IMR-90 (cell line): ENCODE measurements at regions not wholly inside any gene's neighbourhood (a gene's known extent, or its start where the extent isn't known, plus 50 kb on each side); places are given as distances from the start of the nearest gene placed in this dataset.

Source experiments
- ATAC-seq: fragments of 200-7000 bp; cut with Tn5 transposase; 2 replicates; pipeline ENCODE4 v1.9.1; 2020; ENCODE audit warnings: low read depth, mild to moderate bottlenecking, moderate library complexity
- BruUV-seq: library from RNA; stranded (reverse); fragments of 400-500 nt; replicated peaks from 2 replicates; lab custom pipeline; 2021; lab: Mats Ljungman, UMichigan
- CTCF ChIA-PET: fragments of 300-600 bp; formaldehyde crosslinking; extraction: SDS; loops from one replicate; lab custom pipeline; 2021; ENCODE audit warnings: antibody characterized with exemption; lab: Yijun Ruan, JAX
- POLR2A ChIA-PET: fragments of 300-600 bp; sonication (Branson Sonifier 250); formaldehyde crosslinking; loops from one replicate; lab custom pipeline; 2022; ENCODE audit warnings: antibody characterized with exemption; ENCODE audit not compliant: unreplicated experiment; lab: Charles Lee
- DNase-seq: peaks from one replicate; pipeline ENCODE4 v3.0.0; 2013
- H2AFZ ChIP-seq: replicated peaks from 2 replicates; pipeline ENCODE3; 2013; ENCODE audit warnings: low read length, mild to moderate bottlenecking; ENCODE audit not compliant: poor library complexity
- H2AK5ac ChIP-seq: 2 replicates; pipeline ENCODE4 v1.6.1; 2013; ENCODE audit warnings: low read depth, low read length, inconsistent platforms
- H2AK9ac ChIP-seq: replicated peaks from 2 replicates; pipeline ENCODE3; 2013; ENCODE audit warnings: mild to moderate bottlenecking, low read depth, low read length, moderate library complexity; ENCODE audit not compliant: poor library complexity
- H2BK120ac ChIP-seq: 2 replicates; pipeline ENCODE4 v1.6.1; 2013; ENCODE audit warnings: low read depth, low read length, inconsistent platforms
- H2BK15ac ChIP-seq: 3 replicates; pipeline ENCODE4 v1.6.1; 2013; ENCODE audit warnings: low read depth, low read length, inconsistent platforms
- H2BK20ac ChIP-seq: 2 replicates; pipeline ENCODE4 v1.6.1; 2013; ENCODE audit warnings: low read depth, mild to moderate bottlenecking, inconsistent platforms, low read length, moderate library complexity
- H2BK5ac ChIP-seq: 2 replicates; pipeline ENCODE4 v1.6.1; 2013; ENCODE audit warnings: mild to moderate bottlenecking, low read depth, low read length, inconsistent platforms; ENCODE audit not compliant: poor library complexity, severe bottlenecking
- H3K14ac ChIP-seq: replicated peaks from 2 replicates; pipeline ENCODE4 v1.6.1; 2013; ENCODE audit warnings: low read depth, low read length, inconsistent platforms
- H3K18ac ChIP-seq: 2 replicates; pipeline ENCODE4 v1.6.1; 2013; ENCODE audit warnings: low read depth, low read length, control low read depth
- H3K23ac ChIP-seq: 2 replicates; pipeline ENCODE4 v1.6.1; 2013; ENCODE audit warnings: low read depth, low read length, inconsistent platforms
- H3K27ac ChIP-seq: 2 replicates; pipeline ENCODE4 v1.5.1; 2013; ENCODE audit warnings: mild to moderate bottlenecking, control low read depth, low read length; ENCODE audit not compliant: insufficient read depth
- H3K27me3 ChIP-seq: 2 replicates; pipeline ENCODE4 v1.6.1; 2013; ENCODE audit warnings: low read length; ENCODE audit not compliant: control insufficient read depth, insufficient read depth
- H3K36me3 ChIP-seq: 2 replicates; pipeline ENCODE4 v1.6.1; 2013; ENCODE audit warnings: low read length, mixed read lengths; ENCODE audit not compliant: control insufficient read depth, insufficient read depth
- H3K4ac ChIP-seq: 2 replicates; pipeline ENCODE4 v1.6.1; 2013; ENCODE audit warnings: low read depth, low read length, inconsistent platforms
- H3K4me1 ChIP-seq: 2 replicates; pipeline ENCODE4 v1.6.1; 2013; ENCODE audit warnings: low read length, mixed read lengths; ENCODE audit not compliant: control insufficient read depth, insufficient read depth
- H3K4me2 ChIP-seq: 2 replicates; pipeline ENCODE4 v1.6.1; 2013; ENCODE audit warnings: low read depth, mild to moderate bottlenecking, control low read depth, low read length, moderate library complexity
- H3K4me3 ChIP-seq: 2 replicates; pipeline ENCODE4 v1.5.1; 2013; ENCODE audit warnings: low read depth, mild to moderate bottlenecking, control low read depth, low read length, moderate library complexity; ENCODE audit not compliant: insufficient read depth
- H3K56ac ChIP-seq: 2 replicates; pipeline ENCODE4 v1.6.1; 2013; ENCODE audit warnings: low read length, inconsistent platforms; ENCODE audit not compliant: insufficient read depth; ENCODE audit errors: extremely low read depth
- H3K79me1 ChIP-seq, 2 experiments: 2 replicates each; pipeline ENCODE4 v1.6.1; 2013; ENCODE audit warnings: low read length in 2 of 2, inconsistent platforms in 1 of 2, low read depth in 1 of 2
- H3K9ac ChIP-seq: 2 replicates; pipeline ENCODE4 v1.6.1; 2013; ENCODE audit warnings: low read depth, low read length, control low read depth
- H3K9me1 ChIP-seq: 2 replicates; pipeline ENCODE4 v1.6.1; 2013; ENCODE audit warnings: low read length, inconsistent platforms; ENCODE audit not compliant: insufficient read depth
- H3K9me3 ChIP-seq: 2 replicates; pipeline ENCODE4 v1.6.1; 2013; ENCODE audit warnings: low read length; ENCODE audit not compliant: control insufficient read depth, insufficient read depth
- H4K20me1 ChIP-seq: 2 replicates; pipeline ENCODE4 v1.6.1; 2013; ENCODE audit warnings: low read length, inconsistent platforms; ENCODE audit not compliant: insufficient read depth
- H4K5ac ChIP-seq: 2 replicates; pipeline ENCODE4 v1.6.1; 2013; ENCODE audit warnings: mild to moderate bottlenecking, low read depth, low read length, control low read depth
- H4K8ac ChIP-seq, 2 experiments: 2 replicates each; pipeline ENCODE4 v1.6.1; 2013; ENCODE audit warnings: low read depth in 2 of 2, low read length in 2 of 2, control low read depth in 1 of 2, inconsistent platforms in 1 of 2
- H4K91ac ChIP-seq: 2 replicates; pipeline ENCODE4 v1.6.1; 2013; ENCODE audit warnings: low read depth, low read length, inconsistent platforms; ENCODE audit not compliant: insufficient read depth
- BHLHE40 ChIP-seq: fragments of 150-350 bp; IDR thresholded peaks from 2 replicates; pipeline ENCODE4 v1.6.1; 2016; ENCODE audit warnings: mild to moderate bottlenecking, low read depth, low read length
- CEBPB ChIP-seq: IDR thresholded peaks from 2 replicates; pipeline ENCODE4 v1.6.1; 2012; ENCODE audit warnings: low read depth, low read length, improper control_type of control experiment
- CHD1 ChIP-seq: IDR thresholded peaks from 2 replicates; pipeline ENCODE4 v1.6.1; 2012; ENCODE audit warnings: low read depth, low read length, improper control_type of control experiment
- CTCF ChIP-seq: conservative IDR thresholded peaks from 2 replicates; pipeline ENCODE4 v1.5.1; 2012; ENCODE audit warnings: mild to moderate bottlenecking, low read depth, low read length, improper control_type of control experiment
- ELK1 ChIP-seq: fragments of 150-350 bp; IDR thresholded peaks from 2 replicates; pipeline ENCODE4 v1.6.1; 2016; ENCODE audit warnings: low read depth, mild to moderate bottlenecking, low read length, moderate library complexity, borderline replicate concordance
- FOS ChIP-seq: fragments of 150-350 bp; IDR thresholded peaks from 2 replicates; pipeline ENCODE4 v1.6.1; 2016; ENCODE audit warnings: low read depth, low read length
- MAFK ChIP-seq: IDR thresholded peaks from 2 replicates; pipeline ENCODE4 v1.6.1; 2012; ENCODE audit warnings: low read depth, low read length, improper control_type of control experiment
- MAZ ChIP-seq: IDR thresholded peaks from 2 replicates; pipeline ENCODE4 v1.6.1; 2012; ENCODE audit warnings: low read depth, mild to moderate bottlenecking, low read length, improper control_type of control experiment, moderate library complexity, borderline replicate concordance
- MXI1 ChIP-seq: IDR thresholded peaks from 2 replicates; pipeline ENCODE4 v1.6.1; 2012; ENCODE audit warnings: low read depth, mild to moderate bottlenecking, low read length, moderate library complexity, borderline replicate concordance
- NFE2L2 ChIP-seq: fragments of 150-350 bp; IDR thresholded peaks from 2 replicates; pipeline ENCODE4 v1.6.1; 2016; ENCODE audit warnings: low read depth, mild to moderate bottlenecking, low read length
- POLR2A ChIP-seq: IDR thresholded peaks from 2 replicates; pipeline ENCODE4 v1.6.1; 2012; ENCODE audit warnings: mild to moderate bottlenecking, low read depth, low read length
- RAD21 ChIP-seq: IDR thresholded peaks from 2 replicates; pipeline ENCODE4 v1.6.1; 2012; ENCODE audit warnings: low read length, improper control_type of control experiment
- RCOR1 ChIP-seq: IDR thresholded peaks from 2 replicates; pipeline ENCODE4 v1.6.1; 2012; ENCODE audit warnings: mild to moderate bottlenecking, low read length, improper control_type of control experiment; ENCODE audit not compliant: insufficient replicate concordance
- RFX5 ChIP-seq: IDR thresholded peaks from 2 replicates; pipeline ENCODE4 v1.8.0; 2012; ENCODE audit warnings: low read depth, mild to moderate bottlenecking, low read length, moderate library complexity
- SMC3 ChIP-seq: fragments of 150-350 bp; IDR thresholded peaks from 2 replicates; pipeline ENCODE4 v1.6.1; 2016; ENCODE audit warnings: low read depth, mild to moderate bottlenecking, antibody characterized with exemption, low read length, moderate library complexity
- USF2 ChIP-seq: fragments of 150-350 bp; IDR thresholded peaks from 2 replicates; pipeline ENCODE4 v1.6.1; 2017; ENCODE audit warnings: mild to moderate bottlenecking, antibody characterized with exemption, low read length, low read depth
- WGBS, 2 experiments: methylation state at CpG; one replicate each; pipeline versions ENCODE4 v1.1.5 to v1.1.7; 2013; ENCODE audit warnings: missing lambda C conversion rate in 2 of 2; ENCODE audit not compliant: insufficient read length in 1 of 2; ENCODE audit errors: extremely low coverage in 2 of 2; 5-methylcytosine and 5-hydroxymethylcytosine counted together
- dilution Hi-C: fragments of 300-500 bp; cut with HindIII; formaldehyde crosslinking; loops from one replicate; pipeline ENCODE4 v1.14.3; 2018; ENCODE audit warnings: low sequenced_read_pairs; ENCODE audit not compliant: unreplicated experiment
- in situ Hi-C: fragments of 300-500 bp; cut with MboI; formaldehyde crosslinking; loops from 3 replicates; pipeline ENCODE4 v1.14.3; 2019; ENCODE audit warnings: low sequenced_read_pairs, inconsistent platforms, mixed read lengths
- intact Hi-C: fragments of 100-400 bp; cut with micrococcal nuclease; formaldehyde crosslinking; loops from 2 replicates; pipeline ENCODE4 v1.10.0; 2022

GRCh38 chr4:4613641-4614286 is 71.9 kb upstream of the STX18 start:
- 86% methylated on average over 1 of the region's 8 CpGs; no CpG with 5 or more reads in 1 of the 2 experiments for WGBS, 2 experiments
- Histone ChIP-seq H3K4ac (no peak overlapping the region), H3K4me1 (peaks cover 10% of the 10 kb centered on the region; the same call in 1 of the 2 replicates), H3K18ac (no peak overlapping the region), H3K9me3 (no peaks in the 10 kb centered on the region), H3K23ac (no peak overlapping the region), H4K5ac (no peak overlapping the region), H3K27me3 (no peaks in the 10 kb centered on the region), H3K36me3 (no peaks in the 10 kb centered on the region), H3K79me1 (no peaks in the 10 kb centered on the region), H4K8ac (no peak overlapping the region), H2AK9ac (no peak overlapping the region), H2AK5ac (no peak overlapping the region), H2BK15ac (no peak overlapping the region), H3K14ac (no peak overlapping the region; the same call in 1 of the 2 replicates), H2BK120ac (no peak overlapping the region), H3K9me1 (peaks cover 7% of the 10 kb centered on the region; the same call in 1 of the 2 replicates), H2BK5ac (no peak overlapping the region), H3K56ac (no peak overlapping the region), H4K20me1 (no peaks in the 10 kb centered on the region), H2AFZ (peak overlapping the region; percentile 3), H2BK20ac (no peak overlapping the region; the same call in 1 of the 2 replicates), H3K27ac (no peak overlapping the region), H4K91ac (no peak overlapping the region), H3K9ac (no peak overlapping the region), H3K4me3 (no peak overlapping the region), H3K4me2 (no peak overlapping the region; the same call in 1 of the 2 replicates)
- TF ChIP-seq CTCF = no peak
- no peak for TF ChIP-seq SMC3
- TF ChIP-seq ELK1 = no peak
- TF ChIP-seq RFX5 = no peak
- TF ChIP-seq NFE2L2 = no peak
- TF ChIP-seq POLR2A = no peak
- no peak for TF ChIP-seq MAFK
- TF ChIP-seq FOS = no peak
- no peak for TF ChIP-seq RAD21
- TF ChIP-seq USF2 = no peak
- TF ChIP-seq CHD1 = no peak
- no peak for TF ChIP-seq BHLHE40
- no peak for TF ChIP-seq MXI1
- TF ChIP-seq MAZ = no peak
- TF ChIP-seq RCOR1 = no peak
- TF ChIP-seq CEBPB = no peak
- CTCF ChIA-PET = no interaction called here
- BruUV-seq = no TSS peak
- intact Hi-C loops = no loop called here
- in situ Hi-C loops = no loop called here
- POLR2A ChIA-PET = no interaction called here
- dilution Hi-C loops = no loop called here
- ATAC-seq = 0 out of 2 replicates have a peak, but pooled peaks have one; percentile 11
- peak; percentile 41 for DNase-seq
